ENCODE measurements at regions not wholly inside any gene's neighbourhood (a gene's known extent, or its start where the extent isn't known, plus 50 kb on each side); places are given as distances from the start of the nearest gene placed in this dataset.

- TF ChIP-seq, protein P1, sequence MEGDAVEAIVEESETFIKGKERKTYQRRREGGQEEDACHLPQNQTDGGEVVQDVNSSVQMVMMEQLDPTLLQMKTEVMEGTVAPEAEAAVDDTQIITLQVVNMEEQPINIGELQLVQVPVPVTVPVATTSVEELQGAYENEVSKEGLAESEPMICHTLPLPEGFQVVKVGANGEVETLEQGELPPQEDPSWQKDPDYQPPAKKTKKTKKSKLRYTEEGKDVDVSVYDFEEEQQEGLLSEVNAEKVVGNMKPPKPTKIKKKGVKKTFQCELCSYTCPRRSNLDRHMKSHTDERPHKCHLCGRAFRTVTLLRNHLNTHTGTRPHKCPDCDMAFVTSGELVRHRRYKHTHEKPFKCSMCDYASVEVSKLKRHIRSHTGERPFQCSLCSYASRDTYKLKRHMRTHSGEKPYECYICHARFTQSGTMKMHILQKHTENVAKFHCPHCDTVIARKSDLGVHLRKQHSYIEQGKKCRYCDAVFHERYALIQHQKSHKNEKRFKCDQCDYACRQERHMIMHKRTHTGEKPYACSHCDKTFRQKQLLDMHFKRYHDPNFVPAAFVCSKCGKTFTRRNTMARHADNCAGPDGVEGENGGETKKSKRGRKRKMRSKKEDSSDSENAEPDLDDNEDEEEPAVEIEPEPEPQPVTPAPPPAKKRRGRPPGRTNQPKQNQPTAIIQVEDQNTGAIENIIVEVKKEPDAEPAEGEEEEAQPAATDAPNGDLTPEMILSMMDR (IDR thresholded peaks at IDR 0.05): no peak
- TF ChIP-seq POLR2A (IDR thresholded peaks at IDR 0.05; ENCODE audit: low read depth) (no peak), POLR2AphosphoS5 (IDR thresholded peaks at IDR 0.05) (no peak)
Observed at GRCh38 chr4:142917678-142918077, 71.6 kb upstream of the INPP4B start.
